H9 (cell line): ENCODE measurements at regions not wholly inside any gene's neighbourhood (a gene's known extent, or its start where the extent isn't known, plus 50 kb on each side); places are given as distances from the start of the nearest gene placed in this dataset.
A peak's percentile ranks its signal among the peaks of the same experiment; 100 is the strongest.

Source experiments
- DNase-seq: peaks from one replicate; pipeline ENCODE4 v3.0.0-alpha.2; 2017
- H2AFZ ChIP-seq: one replicate; pipeline ENCODE4 v1.6.1; 2013; ENCODE audit warnings: mild to moderate bottlenecking, low read length, control low read depth, moderate library complexity
- H2AK5ac ChIP-seq: 2 replicates; pipeline ENCODE4 v1.6.1; 2013; ENCODE audit warnings: low read length, control low read depth, mixed read lengths; ENCODE audit not compliant: insufficient read length
- H2BK120ac ChIP-seq: one replicate; pipeline ENCODE4 v1.6.1; 2013; ENCODE audit warnings: low read depth, mild to moderate bottlenecking, low read length, control low read depth, inconsistent platforms; ENCODE audit not compliant: poor library complexity, severe bottlenecking
- H2BK12ac ChIP-seq: 2 replicates; pipeline ENCODE4 v1.6.1; 2013; ENCODE audit warnings: low read length, control low read depth, mixed read lengths, low read depth; ENCODE audit not compliant: insufficient read length
- H2BK15ac ChIP-seq: 2 replicates; pipeline ENCODE4 v1.6.1; 2013; ENCODE audit warnings: low read depth, low read length, control low read depth
- H2BK20ac ChIP-seq: one replicate; pipeline ENCODE4 v1.6.1; 2013; ENCODE audit warnings: low read depth, mild to moderate bottlenecking, low read length, control low read depth, inconsistent platforms; ENCODE audit not compliant: poor library complexity, severe bottlenecking
- H2BK5ac ChIP-seq: 2 replicates; pipeline ENCODE4 v1.6.1; 2013; ENCODE audit warnings: low read length, control low read depth, mixed read lengths; ENCODE audit not compliant: insufficient read length
- H3K14ac ChIP-seq: 2 replicates; pipeline ENCODE4 v1.6.1; 2013; ENCODE audit warnings: low read length, control low read depth; ENCODE audit not compliant: insufficient read depth
- H3K18ac ChIP-seq: 2 replicates; pipeline ENCODE4 v1.6.1; 2013; ENCODE audit warnings: low read depth, mild to moderate bottlenecking, mixed read lengths, low read length, control low read depth; ENCODE audit not compliant: insufficient read length
- H3K23ac ChIP-seq: 2 replicates; pipeline ENCODE4 v1.6.1; 2013; ENCODE audit warnings: low read length, control low read depth, mixed read lengths, low read depth; ENCODE audit not compliant: insufficient read length
- H3K23me2 ChIP-seq: 2 replicates; pipeline ENCODE4 v1.6.1; 2013; ENCODE audit warnings: low read depth, mild to moderate bottlenecking, mixed read lengths, low read length, control low read depth; ENCODE audit not compliant: insufficient read length, poor library complexity, severe bottlenecking
- H3K27ac ChIP-seq: 2 replicates; pipeline ENCODE4 v1.5.1; 2013; ENCODE audit warnings: low read length, control low read depth, mixed read lengths, low read depth; ENCODE audit not compliant: insufficient read length
- H3K27me3 ChIP-seq: 2 replicates; pipeline ENCODE4 v1.6.1; 2013; ENCODE audit warnings: low read length, control low read depth, inconsistent platforms; ENCODE audit not compliant: insufficient read depth
- H3K4ac ChIP-seq: 2 replicates; pipeline ENCODE4 v1.6.1; 2013; ENCODE audit warnings: low read depth, mild to moderate bottlenecking, control low read depth, inconsistent platforms, low read length, moderate library complexity
- H3K4me1 ChIP-seq: 2 replicates; pipeline ENCODE4 v1.6.1; 2013; ENCODE audit warnings: low read length, control low read depth, inconsistent platforms; ENCODE audit not compliant: insufficient read depth
- H3K4me2 ChIP-seq: 2 replicates; pipeline ENCODE4 v1.6.1; 2013; ENCODE audit warnings: low read length, control low read depth, mixed read lengths; ENCODE audit not compliant: insufficient read length, insufficient read depth
- H3K56ac ChIP-seq: 2 replicates; pipeline ENCODE4 v1.6.1; 2013; ENCODE audit warnings: low read depth, mild to moderate bottlenecking, mixed read lengths, low read length, control low read depth; ENCODE audit not compliant: insufficient read length
- H3K79me1 ChIP-seq: 2 replicates; pipeline ENCODE4 v1.6.1; 2013; ENCODE audit warnings: low read depth, mild to moderate bottlenecking, moderate library complexity, low read length, control low read depth, inconsistent platforms; ENCODE audit not compliant: insufficient read depth, poor library complexity, severe bottlenecking
- H3K79me2 ChIP-seq: 2 replicates; pipeline ENCODE4 v1.6.1; 2013; ENCODE audit warnings: low read length, control low read depth, inconsistent platforms; ENCODE audit not compliant: insufficient read depth
- H3K9ac ChIP-seq: 2 replicates; pipeline ENCODE4 v1.6.1; 2013; ENCODE audit warnings: low read length, control low read depth, mixed read lengths; ENCODE audit not compliant: insufficient read length; ENCODE audit errors: extremely low read depth
- H3K9me3 ChIP-seq: one replicate; pipeline ENCODE4 v1.6.1; 2013; ENCODE audit warnings: low read depth, low read length, inconsistent platforms; ENCODE audit not compliant: control insufficient read depth
- H3T11ph ChIP-seq: one replicate; pipeline ENCODE4 v1.6.1; 2013; ENCODE audit warnings: mild to moderate bottlenecking, low read length, control low read depth, inconsistent platforms
- H4K20me1 ChIP-seq: one replicate; pipeline ENCODE4 v1.6.1; 2013; ENCODE audit not compliant: control insufficient read depth, insufficient read length, insufficient read depth
- H4K5ac ChIP-seq: 2 replicates; pipeline ENCODE4 v1.6.1; 2013; ENCODE audit warnings: low read depth, mild to moderate bottlenecking, mixed read lengths, low read length, control low read depth; ENCODE audit not compliant: insufficient read length
- H4K8ac ChIP-seq: replicated peaks from 2 replicates; pipeline ENCODE4 v1.6.1; 2013; ENCODE audit warnings: low read length, control low read depth, mixed read lengths, low read depth; ENCODE audit not compliant: insufficient read length
- H4K91ac ChIP-seq: 2 replicates; pipeline ENCODE4 v1.6.1; 2013; ENCODE audit warnings: low read depth, mild to moderate bottlenecking, moderate library complexity, mixed read lengths, low read length, control low read depth; ENCODE audit not compliant: insufficient read length
- H3K27ac Mint-ChIP-seq, 3 experiments: 2 replicates in 2 of 3; 3 replicates in 1 of 3; pipeline ENCODE4 v1.8.0; 2020 to 2021; ENCODE audit warnings: mixed read lengths in 3 of 3, mild to moderate bottlenecking in 1 of 3, moderate library complexity in 1 of 3
- H3K27me3 Mint-ChIP-seq: 2 replicates; pipeline ENCODE4 v1.8.0; 2021; ENCODE audit warnings: low read depth, mild to moderate bottlenecking, moderate library complexity, mixed read lengths
- H3K36me3 Mint-ChIP-seq, 3 experiments: 2 replicates in 2 of 3; 3 replicates in 1 of 3; pipeline ENCODE4 v1.8.0; 2020 to 2021; ENCODE audit warnings: low read depth in 3 of 3, mixed read lengths in 3 of 3; ENCODE audit not compliant: insufficient read depth in 1 of 3
- H3K4me1 Mint-ChIP-seq, 2 experiments: 2 replicates each; pipeline ENCODE4 v1.8.0; 2020; ENCODE audit warnings: mixed read lengths in 2 of 2
- H3K4me3 Mint-ChIP-seq, 2 experiments: 2 replicates in 1 of 2; 3 replicates in 1 of 2; pipeline ENCODE4 v1.8.0; 2020 to 2021; ENCODE audit warnings: mild to moderate bottlenecking in 2 of 2, mixed read lengths in 2 of 2, moderate library complexity in 1 of 2
- H3K9me3 Mint-ChIP-seq, 2 experiments: 2 replicates in 1 of 2; 3 replicates in 1 of 2; pipeline ENCODE4 v1.8.0; 2020; ENCODE audit warnings: mild to moderate bottlenecking in 2 of 2, mixed read lengths in 2 of 2, moderate library complexity in 1 of 2
- WGBS: extraction: QIAGEN DNeasy Blood & Tissue Kit; methylation state at CpG from one replicate; pipeline ENCODE4 v1.1.7; 2013; ENCODE audit warnings: missing lambda C conversion rate, low lambda C conversion rate, mixed read lengths; ENCODE audit not compliant: insufficient read length; ENCODE audit errors: extremely low coverage; 5-methylcytosine and 5-hydroxymethylcytosine counted together
- TF ChIP-seq, protein P1 (sequence below): fragments of 200-600 bp; sonication (generic); conservative IDR thresholded peaks from 3 replicates; pipeline ENCODE4 v1.8.0; 2021; ENCODE audit warnings: antibody characterized with exemption, mild to moderate bottlenecking

DNA sequence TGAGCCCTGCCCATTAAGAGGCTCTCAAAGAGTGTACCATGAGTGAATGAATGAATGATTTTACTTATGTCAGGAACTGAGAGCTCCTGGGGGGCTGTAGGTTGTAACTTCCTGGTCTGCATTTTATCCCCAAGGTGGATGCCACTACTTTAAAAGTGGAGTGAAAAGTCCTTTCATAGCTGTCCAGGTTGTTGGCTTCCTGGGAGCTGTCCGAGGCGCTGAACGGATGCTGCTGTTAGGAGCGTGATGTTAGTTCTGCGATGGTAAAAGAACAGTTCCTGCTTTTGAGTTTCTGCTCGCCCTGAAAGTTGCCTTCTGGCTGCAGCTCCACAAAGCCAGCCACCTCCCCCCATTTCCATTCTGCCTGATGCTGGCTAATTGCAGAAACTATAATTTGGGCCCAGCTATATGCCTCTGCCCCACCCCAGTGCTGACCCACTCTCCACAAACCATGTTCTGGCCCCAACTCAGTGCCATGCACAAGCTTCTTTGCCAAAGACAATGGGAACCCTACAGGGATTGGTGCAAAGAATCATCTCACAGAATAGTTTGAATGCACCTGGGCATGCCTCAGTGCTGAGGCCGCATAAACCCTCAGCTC is 330.9 kb upstream of the CDH4 start:
- TF ChIP-seq, protein P1, sequence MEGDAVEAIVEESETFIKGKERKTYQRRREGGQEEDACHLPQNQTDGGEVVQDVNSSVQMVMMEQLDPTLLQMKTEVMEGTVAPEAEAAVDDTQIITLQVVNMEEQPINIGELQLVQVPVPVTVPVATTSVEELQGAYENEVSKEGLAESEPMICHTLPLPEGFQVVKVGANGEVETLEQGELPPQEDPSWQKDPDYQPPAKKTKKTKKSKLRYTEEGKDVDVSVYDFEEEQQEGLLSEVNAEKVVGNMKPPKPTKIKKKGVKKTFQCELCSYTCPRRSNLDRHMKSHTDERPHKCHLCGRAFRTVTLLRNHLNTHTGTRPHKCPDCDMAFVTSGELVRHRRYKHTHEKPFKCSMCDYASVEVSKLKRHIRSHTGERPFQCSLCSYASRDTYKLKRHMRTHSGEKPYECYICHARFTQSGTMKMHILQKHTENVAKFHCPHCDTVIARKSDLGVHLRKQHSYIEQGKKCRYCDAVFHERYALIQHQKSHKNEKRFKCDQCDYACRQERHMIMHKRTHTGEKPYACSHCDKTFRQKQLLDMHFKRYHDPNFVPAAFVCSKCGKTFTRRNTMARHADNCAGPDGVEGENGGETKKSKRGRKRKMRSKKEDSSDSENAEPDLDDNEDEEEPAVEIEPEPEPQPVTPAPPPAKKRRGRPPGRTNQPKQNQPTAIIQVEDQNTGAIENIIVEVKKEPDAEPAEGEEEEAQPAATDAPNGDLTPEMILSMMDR: no peak
- Histone ChIP-seq H3K18ac (no peak overlapping the region), H3K27me3 (no peaks in the 10 kb centered on the region; the same call in 1 of the 2 replicates), H2AK5ac (no peak overlapping the region), H4K8ac (no peak overlapping the region), H3K27ac (no peak overlapping the region), H3K79me1 (no peaks in the 10 kb centered on the region), H3K4me2 (no peak overlapping the region), H2BK12ac (no peak overlapping the region), H3K14ac (no peak overlapping the region), H3K4ac (no peak overlapping the region), H3T11ph (no peak overlapping the region), H4K20me1 (no peaks in the 10 kb centered on the region), H2BK20ac (no peak overlapping the region), H3K9me3 (no peaks in the 10 kb centered on the region), H2AFZ (no peak overlapping the region), H4K5ac (no peak overlapping the region), H2BK120ac (no peak overlapping the region), H3K79me2 (no peaks in the 10 kb centered on the region), H3K9ac (no peak overlapping the region), H4K91ac (no peak overlapping the region), H3K4me1 (no peaks in the 10 kb centered on the region), H3K56ac (no peak overlapping the region), H3K23ac (no peak overlapping the region), H2BK15ac (no peak overlapping the region), H2BK5ac (no peak overlapping the region), H3K23me2 (no peaks in the 10 kb centered on the region)
- WGBS: no CpG with 5 or more reads among the region's 7 CpGs
- peaks cover 13 to 16% of the 10 kb centered on the region in 2 experiments for H3K4me1 Mint-ChIP-seq
- peaks cover 0 to 5% of the 10 kb centered on the region in 2 experiments; a peak in 3 of 5 replicates for H3K9me3 Mint-ChIP-seq
- no peak overlapping the region for H3K4me3 Mint-ChIP-seq
- peak; percentile 51 for DNase-seq
- H3K27me3 Mint-ChIP-seq: peaks cover 58% of the 10 kb centered on the region
- H3K27ac Mint-ChIP-seq: no peak overlapping the region
- H3K36me3 Mint-ChIP-seq: peaks cover 0 to 6% (median 0%) of the 10 kb centered on the region in 3 experiments; a peak in 1 of 7 replicates
